ENCODE measurements at regions not wholly inside any gene's neighbourhood (a gene's known extent, or its start where the extent isn't known, plus 50 kb on each side); places are given as distances from the start of the nearest gene placed in this dataset.

- TF ChIP-seq, protein P1, sequence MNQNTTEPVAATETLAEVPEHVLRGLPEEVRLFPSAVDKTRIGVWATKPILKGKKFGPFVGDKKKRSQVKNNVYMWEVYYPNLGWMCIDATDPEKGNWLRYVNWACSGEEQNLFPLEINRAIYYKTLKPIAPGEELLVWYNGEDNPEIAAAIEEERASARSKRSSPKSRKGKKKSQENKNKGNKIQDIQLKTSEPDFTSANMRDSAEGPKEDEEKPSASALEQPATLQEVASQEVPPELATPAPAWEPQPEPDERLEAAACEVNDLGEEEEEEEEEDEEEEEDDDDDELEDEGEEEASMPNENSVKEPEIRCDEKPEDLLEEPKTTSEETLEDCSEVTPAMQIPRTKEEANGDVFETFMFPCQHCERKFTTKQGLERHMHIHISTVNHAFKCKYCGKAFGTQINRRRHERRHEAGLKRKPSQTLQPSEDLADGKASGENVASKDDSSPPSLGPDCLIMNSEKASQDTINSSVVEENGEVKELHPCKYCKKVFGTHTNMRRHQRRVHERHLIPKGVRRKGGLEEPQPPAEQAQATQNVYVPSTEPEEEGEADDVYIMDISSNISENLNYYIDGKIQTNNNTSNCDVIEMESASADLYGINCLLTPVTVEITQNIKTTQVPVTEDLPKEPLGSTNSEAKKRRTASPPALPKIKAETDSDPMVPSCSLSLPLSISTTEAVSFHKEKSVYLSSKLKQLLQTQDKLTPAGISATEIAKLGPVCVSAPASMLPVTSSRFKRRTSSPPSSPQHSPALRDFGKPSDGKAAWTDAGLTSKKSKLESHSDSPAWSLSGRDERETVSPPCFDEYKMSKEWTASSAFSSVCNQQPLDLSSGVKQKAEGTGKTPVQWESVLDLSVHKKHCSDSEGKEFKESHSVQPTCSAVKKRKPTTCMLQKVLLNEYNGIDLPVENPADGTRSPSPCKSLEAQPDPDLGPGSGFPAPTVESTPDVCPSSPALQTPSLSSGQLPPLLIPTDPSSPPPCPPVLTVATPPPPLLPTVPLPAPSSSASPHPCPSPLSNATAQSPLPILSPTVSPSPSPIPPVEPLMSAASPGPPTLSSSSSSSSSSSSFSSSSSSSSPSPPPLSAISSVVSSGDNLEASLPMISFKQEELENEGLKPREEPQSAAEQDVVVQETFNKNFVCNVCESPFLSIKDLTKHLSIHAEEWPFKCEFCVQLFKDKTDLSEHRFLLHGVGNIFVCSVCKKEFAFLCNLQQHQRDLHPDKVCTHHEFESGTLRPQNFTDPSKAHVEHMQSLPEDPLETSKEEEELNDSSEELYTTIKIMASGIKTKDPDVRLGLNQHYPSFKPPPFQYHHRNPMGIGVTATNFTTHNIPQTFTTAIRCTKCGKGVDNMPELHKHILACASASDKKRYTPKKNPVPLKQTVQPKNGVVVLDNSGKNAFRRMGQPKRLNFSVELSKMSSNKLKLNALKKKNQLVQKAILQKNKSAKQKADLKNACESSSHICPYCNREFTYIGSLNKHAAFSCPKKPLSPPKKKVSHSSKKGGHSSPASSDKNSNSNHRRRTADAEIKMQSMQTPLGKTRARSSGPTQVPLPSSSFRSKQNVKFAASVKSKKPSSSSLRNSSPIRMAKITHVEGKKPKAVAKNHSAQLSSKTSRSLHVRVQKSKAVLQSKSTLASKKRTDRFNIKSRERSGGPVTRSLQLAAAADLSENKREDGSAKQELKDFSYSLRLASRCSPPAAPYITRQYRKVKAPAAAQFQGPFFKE (tag by site-specific recombination; IDR thresholded peaks at IDR 0.05; ENCODE audit: borderline replicate concordance), result no peak
- TF ChIP-seq, protein P2, sequence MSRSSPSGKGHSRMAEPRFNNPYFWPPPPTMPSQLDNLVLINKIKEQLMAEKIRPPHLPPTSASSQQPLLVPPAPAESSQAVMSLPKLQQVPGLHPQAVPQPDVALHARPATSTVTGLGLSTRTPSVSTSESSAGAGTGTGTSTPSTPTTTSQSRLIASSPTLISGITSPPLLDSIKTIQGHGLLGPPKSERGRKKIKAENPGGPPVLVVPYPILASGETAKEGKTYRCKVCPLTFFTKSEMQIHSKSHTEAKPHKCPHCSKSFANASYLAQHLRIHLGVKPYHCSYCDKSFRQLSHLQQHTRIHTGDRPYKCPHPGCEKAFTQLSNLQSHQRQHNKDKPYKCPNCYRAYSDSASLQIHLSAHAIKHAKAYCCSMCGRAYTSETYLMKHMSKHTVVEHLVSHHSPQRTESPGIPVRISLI (tag by site-specific recombination; IDR thresholded peaks at IDR 0.05), result no peak
- TF ChIP-seq ZBTB48 (tag by site-specific recombination; IDR thresholded peaks at IDR 0.05), result no peak
These were observed 411.2 kb upstream of the SLC30A5 start (continued) for GRCh38 chr5:68682400-68683160.

DNA sequence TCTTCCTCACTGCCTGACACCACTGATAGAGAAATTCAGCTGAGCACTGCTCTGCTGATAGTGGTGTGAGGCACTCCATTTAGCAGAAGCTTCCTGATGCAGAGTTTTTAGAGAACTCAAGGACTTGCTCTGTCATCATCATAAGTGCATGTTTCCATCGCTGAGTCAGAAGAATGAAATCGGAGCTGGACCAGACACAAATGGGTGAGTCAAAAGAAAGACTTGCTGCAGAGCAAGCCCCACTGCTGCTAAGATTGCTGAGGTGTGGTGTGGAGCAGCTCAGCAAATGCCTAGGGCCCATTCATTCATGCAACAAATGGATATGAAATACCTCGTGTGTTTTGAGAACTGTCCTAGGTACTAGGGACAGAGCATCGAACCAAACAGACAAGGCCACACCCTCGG, 410.2 kb upstream of the SLC30A5 start:
- H3K4me3 ChIP-seq (ENCODE audit: low read depth, low read length), result no peak overlapping the region
- no peak overlapping the region for H3K27ac ChIP-seq (ENCODE audit: extremely low read depth, low read depth, low read length)
- POLR2A ChIA-PET, result no interaction called here
- CTCF ChIA-PET, result no interaction called here
- TF ChIP-seq SCRT2 (tag by site-specific recombination; IDR thresholded peaks at IDR 0.05), result peak; percentile 48; the same call in 1 of the 2 replicates
- TF ChIP-seq ZBTB21 (tag by site-specific recombination; IDR thresholded peaks at IDR 0.05), result peak; percentile 57; the same call in 1 of the 2 replicates
- TF ChIP-seq, protein P3, sequence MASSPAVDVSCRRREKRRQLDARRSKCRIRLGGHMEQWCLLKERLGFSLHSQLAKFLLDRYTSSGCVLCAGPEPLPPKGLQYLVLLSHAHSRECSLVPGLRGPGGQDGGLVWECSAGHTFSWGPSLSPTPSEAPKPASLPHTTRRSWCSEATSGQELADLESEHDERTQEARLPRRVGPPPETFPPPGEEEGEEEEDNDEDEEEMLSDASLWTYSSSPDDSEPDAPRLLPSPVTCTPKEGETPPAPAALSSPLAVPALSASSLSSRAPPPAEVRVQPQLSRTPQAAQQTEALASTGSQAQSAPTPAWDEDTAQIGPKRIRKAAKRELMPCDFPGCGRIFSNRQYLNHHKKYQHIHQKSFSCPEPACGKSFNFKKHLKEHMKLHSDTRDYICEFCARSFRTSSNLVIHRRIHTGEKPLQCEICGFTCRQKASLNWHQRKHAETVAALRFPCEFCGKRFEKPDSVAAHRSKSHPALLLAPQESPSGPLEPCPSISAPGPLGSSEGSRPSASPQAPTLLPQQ (tag by site-specific recombination; IDR thresholded peaks at IDR 0.05), result 0 out of 2 replicates have a peak, but pooled peaks have one; percentile 28
- peak; percentile 86 for TF ChIP-seq REST (tag by site-specific recombination; IDR thresholded peaks at IDR 0.05)
- TF ChIP-seq ZNF121 (tag by site-specific recombination; IDR thresholded peaks at IDR 0.05), result no peak
- TF ChIP-seq ZNF221 (tag by site-specific recombination; IDR thresholded peaks at IDR 0.05; ENCODE audit: borderline replicate concordance), result no peak
- 0 out of 2 replicates have a peak, but pooled peaks have one; percentile 44 for TF ChIP-seq ZNF184 (tag by site-specific recombination; IDR thresholded peaks at IDR 0.05)
- TF ChIP-seq ZNF660 (tag by site-specific recombination; IDR thresholded peaks at IDR 0.05), result peak; percentile 75; the same call in 1 of the 2 replicates
- no peaks in the 10 kb centered on the region for H3K4me1 ChIP-seq (ENCODE audit: control insufficient read depth, insufficient read depth, low read length)
- H3K36me3 ChIP-seq (ENCODE audit: control insufficient read depth in 2 of 2, insufficient read depth in 1 of 2, low read length in 2 of 2), result no peaks in the 10 kb centered on the region
- no peaks in the 10 kb centered on the region for H3K9me3 ChIP-seq (ENCODE audit: control insufficient read depth, insufficient read depth, low read depth, low read length)
